ENCODE measurements at regions not wholly inside any gene's neighbourhood (a gene's known extent, or its start where the extent isn't known, plus 50 kb on each side); places are given as distances from the start of the nearest gene placed in this dataset.

DNA sequence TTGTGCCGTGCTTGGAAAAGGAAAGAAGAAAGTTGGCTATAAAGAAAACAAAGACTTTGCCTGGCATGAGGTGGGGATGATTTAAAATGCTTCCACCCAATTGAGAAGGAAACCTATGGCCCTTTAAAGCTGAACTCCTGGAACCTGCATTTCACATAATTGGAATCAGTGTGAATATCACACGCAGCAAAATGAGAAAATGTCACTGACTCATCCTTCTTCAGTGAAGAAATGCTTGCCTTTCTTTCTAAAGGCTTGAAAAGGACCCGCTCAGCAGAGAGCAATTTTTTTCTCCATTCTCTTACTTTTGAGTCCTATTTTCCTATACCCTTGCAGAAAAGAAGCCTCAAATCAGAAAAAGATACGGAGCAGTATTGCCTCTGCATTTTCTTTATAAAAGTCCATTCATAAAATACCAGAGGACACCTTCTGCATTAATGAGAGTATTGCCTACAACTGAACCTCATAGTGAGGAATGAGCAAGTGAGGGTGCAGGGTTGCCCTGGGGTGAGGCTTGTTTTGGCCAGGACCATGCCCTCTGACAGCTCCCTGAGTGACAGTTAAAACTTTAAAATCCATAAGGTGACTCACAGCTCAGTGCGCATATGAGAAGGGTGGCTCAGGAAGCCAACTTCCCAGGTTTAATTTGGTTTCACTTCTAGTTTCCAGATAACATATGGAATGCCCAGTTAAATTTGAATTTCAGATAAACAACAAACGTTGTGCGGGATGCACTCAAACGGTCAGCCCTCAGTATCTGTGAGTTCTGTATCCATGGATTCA, 191.9 kb upstream of the GYPC start:
- Histone ChIP-seq H3K27ac (no peak overlapping the region), H3K4me3 (no peak overlapping the region), H3K4me1 (no peaks in the 10 kb centered on the region), H3K9me3 (no peaks in the 10 kb centered on the region), H3K27me3 (no peaks in the 10 kb centered on the region), H3K36me3 (no peaks in the 10 kb centered on the region)
- intact Hi-C loops (cut with DNase I; ENCODE audit: low total_unique reads), result no loop called here
- no peak for DNase-seq (ENCODE audit: low spot score in 2 of 2)
- no peak for TF ChIP-seq POLR2A (IDR thresholded peaks at IDR 0.05)
- TF ChIP-seq POLR2AphosphoS5 (IDR thresholded peaks at IDR 0.05), result no peak
- TF ChIP-seq, protein P1, sequence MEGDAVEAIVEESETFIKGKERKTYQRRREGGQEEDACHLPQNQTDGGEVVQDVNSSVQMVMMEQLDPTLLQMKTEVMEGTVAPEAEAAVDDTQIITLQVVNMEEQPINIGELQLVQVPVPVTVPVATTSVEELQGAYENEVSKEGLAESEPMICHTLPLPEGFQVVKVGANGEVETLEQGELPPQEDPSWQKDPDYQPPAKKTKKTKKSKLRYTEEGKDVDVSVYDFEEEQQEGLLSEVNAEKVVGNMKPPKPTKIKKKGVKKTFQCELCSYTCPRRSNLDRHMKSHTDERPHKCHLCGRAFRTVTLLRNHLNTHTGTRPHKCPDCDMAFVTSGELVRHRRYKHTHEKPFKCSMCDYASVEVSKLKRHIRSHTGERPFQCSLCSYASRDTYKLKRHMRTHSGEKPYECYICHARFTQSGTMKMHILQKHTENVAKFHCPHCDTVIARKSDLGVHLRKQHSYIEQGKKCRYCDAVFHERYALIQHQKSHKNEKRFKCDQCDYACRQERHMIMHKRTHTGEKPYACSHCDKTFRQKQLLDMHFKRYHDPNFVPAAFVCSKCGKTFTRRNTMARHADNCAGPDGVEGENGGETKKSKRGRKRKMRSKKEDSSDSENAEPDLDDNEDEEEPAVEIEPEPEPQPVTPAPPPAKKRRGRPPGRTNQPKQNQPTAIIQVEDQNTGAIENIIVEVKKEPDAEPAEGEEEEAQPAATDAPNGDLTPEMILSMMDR (IDR thresholded peaks at IDR 0.05), result no peak

DNA sequence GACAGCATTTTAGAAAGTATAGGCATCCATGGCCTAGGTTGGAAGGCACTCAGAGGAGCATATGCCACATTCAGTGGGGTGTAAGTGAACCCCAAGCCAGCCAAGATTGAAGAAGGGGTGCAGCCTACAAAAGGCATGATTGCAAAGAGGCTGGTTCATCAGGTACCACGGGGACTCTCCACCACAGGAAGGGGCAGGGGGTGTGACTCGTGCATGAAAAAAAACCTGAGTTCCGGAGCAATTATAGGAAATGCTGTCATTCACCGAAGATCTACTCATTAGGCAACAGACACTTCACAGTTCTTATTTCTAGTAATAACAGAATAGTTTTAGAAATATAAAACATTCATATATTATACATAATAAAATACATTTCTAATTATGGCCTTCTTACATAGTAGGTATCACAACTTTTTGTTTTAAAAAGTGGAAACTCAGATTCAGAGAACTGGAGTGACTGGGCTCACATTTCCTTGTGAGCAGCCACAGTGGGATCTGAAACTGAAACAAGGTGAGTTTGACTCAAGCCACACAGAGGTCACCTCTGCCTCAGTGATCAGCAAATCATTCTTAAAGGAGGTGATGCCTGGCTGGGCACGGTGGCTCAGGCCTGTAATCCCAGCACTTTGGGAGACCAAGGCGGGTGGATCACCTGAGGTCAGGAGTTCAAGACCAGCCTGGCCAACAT, 188.4 kb upstream of the GYPC start:
- H3K27ac ChIP-seq, result no peak overlapping the region
- intact Hi-C loops (cut with DNase I; ENCODE audit: low total_unique reads), result no loop called here
- no peak overlapping the region for H3K4me3 ChIP-seq
- H3K27me3 ChIP-seq, result no peaks in the 10 kb centered on the region
- no peaks in the 10 kb centered on the region for H3K4me1 ChIP-seq
- no peak for TF ChIP-seq POLR2A (IDR thresholded peaks at IDR 0.05)
- TF ChIP-seq, protein P1 (IDR thresholded peaks at IDR 0.05), result no peak
- no peak for TF ChIP-seq POLR2AphosphoS5 (IDR thresholded peaks at IDR 0.05)
- H3K9me3 ChIP-seq, result no peaks in the 10 kb centered on the region
- no peak for DNase-seq (ENCODE audit: low spot score in 2 of 2)
- no peaks in the 10 kb centered on the region for H3K36me3 ChIP-seq

DNA sequence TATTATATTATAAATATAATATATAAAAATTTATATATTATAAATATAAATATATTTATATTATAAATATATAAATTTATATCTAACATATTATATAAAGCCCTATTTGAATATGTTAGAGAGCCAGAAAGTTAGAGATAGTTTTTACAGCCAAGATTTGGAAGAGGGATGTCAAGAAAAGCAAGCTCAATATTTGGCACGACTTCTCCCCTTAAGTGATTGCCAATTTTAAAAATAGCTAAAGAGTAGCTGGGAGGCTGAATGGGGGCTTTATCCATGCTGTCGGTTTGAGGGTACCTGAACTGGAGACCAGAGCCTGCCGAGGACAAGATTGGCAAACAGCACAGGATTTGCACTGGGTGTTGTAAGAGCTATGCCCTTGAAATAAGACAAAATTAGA, 180.9 kb upstream of the GYPC start:
- intact Hi-C loops (cut with DNase I; ENCODE audit: low total_unique reads), result no loop called here
- Histone ChIP-seq H3K36me3 (no peaks in the 10 kb centered on the region), H3K4me1 (no peaks in the 10 kb centered on the region), H3K4me3 (no peak overlapping the region), H3K27me3 (no peaks in the 10 kb centered on the region), H3K9me3 (no peaks in the 10 kb centered on the region), H3K27ac (no peak overlapping the region)
- no peak for TF ChIP-seq POLR2AphosphoS5 (IDR thresholded peaks at IDR 0.05)
- no peak for TF ChIP-seq POLR2A (IDR thresholded peaks at IDR 0.05)
- no peak for DNase-seq (ENCODE audit: low spot score in 2 of 2)

DNA sequence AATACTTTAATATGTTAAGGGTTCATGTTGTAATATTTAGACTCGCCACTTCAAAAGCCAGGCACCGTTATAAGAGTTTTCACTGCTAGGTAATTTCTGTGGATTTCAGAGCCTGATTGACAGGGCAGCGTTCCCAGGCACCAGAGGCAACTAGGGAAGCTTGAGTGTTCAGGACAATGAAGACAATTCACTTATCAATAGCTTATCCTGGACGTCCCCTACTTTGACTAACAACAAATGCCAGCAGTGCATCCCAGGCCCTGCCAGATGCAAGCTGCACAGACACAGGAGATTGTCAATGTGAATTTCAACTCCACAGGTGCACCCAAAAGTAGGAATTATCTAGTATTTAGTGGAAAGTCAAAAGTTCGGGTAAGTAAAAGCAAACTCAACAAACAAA, 179.3 kb upstream of the GYPC start:
- TF ChIP-seq, protein P1 (IDR thresholded peaks at IDR 0.05), result no peak
- TF ChIP-seq POLR2A (IDR thresholded peaks at IDR 0.05), result no peak
- no peak for TF ChIP-seq POLR2AphosphoS5 (IDR thresholded peaks at IDR 0.05)
- no peaks in the 10 kb centered on the region for H3K27me3 ChIP-seq
- H3K4me3 ChIP-seq, result no peak overlapping the region
- H3K36me3 ChIP-seq, result no peaks in the 10 kb centered on the region
- DNase-seq (ENCODE audit: low spot score in 2 of 2), result no peak
- no peaks in the 10 kb centered on the region for H3K9me3 ChIP-seq
- intact Hi-C loops (cut with DNase I; ENCODE audit: low total_unique reads), result no loop called here
- H3K27ac ChIP-seq, result no peak overlapping the region
- no peaks in the 10 kb centered on the region for H3K4me1 ChIP-seq

DNA sequence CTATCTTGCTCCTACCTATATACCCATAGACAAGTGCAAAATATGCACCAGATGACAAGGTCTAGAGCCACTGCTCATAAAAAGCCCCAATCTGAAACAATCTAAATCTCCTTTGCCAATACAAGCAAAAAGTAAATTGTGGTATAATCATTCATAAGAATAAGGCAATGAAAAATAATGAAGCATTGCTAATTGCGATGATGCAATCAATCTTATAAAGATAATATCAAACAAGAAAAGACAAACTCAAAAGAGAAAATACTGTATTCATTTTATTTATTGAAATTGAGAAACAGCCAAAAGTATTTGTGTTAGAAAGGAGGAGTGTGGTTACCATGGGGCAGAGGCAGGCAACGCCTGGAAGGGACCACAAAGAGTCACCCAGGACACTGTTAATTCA, 175.9 kb upstream of the GYPC start:
- no peaks in the 10 kb centered on the region for H3K9me3 ChIP-seq
- no peak overlapping the region for H3K4me3 ChIP-seq
- H3K36me3 ChIP-seq, result no peaks in the 10 kb centered on the region
- no peak overlapping the region for H3K27ac ChIP-seq
- no peaks in the 10 kb centered on the region for H3K27me3 ChIP-seq
- DNase-seq (ENCODE audit: low spot score in 2 of 2), result no peak
- TF ChIP-seq, protein P1 (IDR thresholded peaks at IDR 0.05), result no peak
- no peak for TF ChIP-seq POLR2A (IDR thresholded peaks at IDR 0.05)
- no peak for TF ChIP-seq POLR2AphosphoS5 (IDR thresholded peaks at IDR 0.05)
- intact Hi-C loops (cut with DNase I; ENCODE audit: low total_unique reads), result no loop called here
- H3K4me1 ChIP-seq, result no peaks in the 10 kb centered on the region
